ENCODE measurements at regions not wholly inside any gene's neighbourhood (a gene's known extent, or its start where the extent isn't known, plus 50 kb on each side); places are given as distances from the start of the nearest gene placed in this dataset.

- intact Hi-C loops (cut with micrococcal nuclease) (no loop called here), in situ Hi-C loops (cut with MboI) (no loop called here)
- Histone ChIP-seq H3K9ac (ENCODE audit: insufficient read depth in 1 of 2, low read depth in 2 of 2, low read length in 2 of 2) (no peak overlapping the region), H3K4me1 (replicated peaks in 1 of 2; ENCODE audit: control insufficient read depth in 2 of 2, insufficient read depth in 2 of 2, low read length in 2 of 2) (no peaks in the 10 kb centered on the region), H3K4me2 (ENCODE audit: insufficient read depth, low read length) (no peak overlapping the region), H3K9me1 (ENCODE audit: control insufficient read depth, insufficient read depth, low read length) (no peaks in the 10 kb centered on the region), H3K79me2 (ENCODE audit: control insufficient read depth, insufficient read depth, low read length) (no peaks in the 10 kb centered on the region), H2AFZ (ENCODE audit: low read depth, low read length) (no peak overlapping the region), H3K9me3 (replicated peaks; ENCODE audit: control insufficient read depth, insufficient read depth, low read depth, low read length) (no peaks in the 10 kb centered on the region), H3K4me3 (no peak overlapping the region), H3K27me3 (ENCODE audit: control insufficient read depth in 2 of 2, insufficient read depth in 2 of 2, low read length in 2 of 2) (peaks cover 11 to 39% of the 10 kb centered on the region in 2 experiments; a peak in 4 of 5 replicates), H3K36me3 (ENCODE audit: control insufficient read depth, insufficient read depth, low read length) (no peaks in the 10 kb centered on the region), H3K27ac (ENCODE audit: extremely low read depth, low read depth, low read length) (no peak overlapping the region), H4K20me1 (replicated peaks; ENCODE audit: control insufficient read depth, insufficient read depth, low read length) (no peaks in the 10 kb centered on the region)
- under 1% methylated on average over 24 of the region's 25 CpGs for WGBS (ENCODE audit: insufficient coverage, low coverage, missing lambda C conversion rate)
- no TSS peak for BruUV-seq (replicated peaks)
- no peak for ATAC-seq
- no peak for FAIRE-seq
- TF ChIP-seq ATF3 (IDR thresholded peaks at IDR 0.05) (no peak), ATF3 (CRISPR knock-in tag; conservative IDR thresholded peaks at IDR 0.05) (no peak), CBFA2T3 (IDR thresholded peaks at IDR 0.05) (no peak), TFAM (CRISPR knock-in tag; conservative IDR thresholded peaks at IDR 0.05) (no peak), HSF4 (CRISPR knock-in tag; IDR thresholded peaks at IDR 0.05; ENCODE audit: borderline replicate concordance) (no peak), HDAC6 (IDR thresholded peaks at IDR 0.05; ENCODE audit: low read depth, low read length) (no peak), CEBPB (tag; IDR thresholded peaks at IDR 0.05) (no peak), FOXO4 (CRISPR knock-in tag; IDR thresholded peaks at IDR 0.05) (no peak)
- POLR2A ChIA-PET, result interaction anchor here (0.6 kb wide), 1 partner anchor 9 kb away, joined by 3 read pairs; no protein-coding TSS in a partner anchor
- CTCF ChIA-PET (ENCODE audit: low intra/inter-chr PET ratio), result no interaction called here
- no peak for DNase-seq (ENCODE audit: extremely low read depth in 1 of 4, low spot score in 3 of 4)
Observed at GRCh38 chr7:131737746-131738465, 181.5 kb upstream of the PODXL start.
